ENCODE measurements at regions not wholly inside any gene's neighbourhood (a gene's known extent, or its start where the extent isn't known, plus 50 kb on each side); places are given as distances from the start of the nearest gene placed in this dataset.

- H3K27me3 ChIP-seq = no peaks in the 10 kb centered on the region
- no peak for DNase-seq (ENCODE audit: extremely low spot score in 2 of 2)
- H3K27ac ChIP-seq = no peak overlapping the region
- intact Hi-C loops (cut with DNase I) = no loop called here
- TF ChIP-seq POLR2A (IDR thresholded peaks at IDR 0.05) (no peak), POLR2AphosphoS5 (IDR thresholded peaks at IDR 0.05; ENCODE audit: insufficient read depth in 1 of 2, low read depth in 1 of 2) (no peak)
- TF ChIP-seq, protein P1, sequence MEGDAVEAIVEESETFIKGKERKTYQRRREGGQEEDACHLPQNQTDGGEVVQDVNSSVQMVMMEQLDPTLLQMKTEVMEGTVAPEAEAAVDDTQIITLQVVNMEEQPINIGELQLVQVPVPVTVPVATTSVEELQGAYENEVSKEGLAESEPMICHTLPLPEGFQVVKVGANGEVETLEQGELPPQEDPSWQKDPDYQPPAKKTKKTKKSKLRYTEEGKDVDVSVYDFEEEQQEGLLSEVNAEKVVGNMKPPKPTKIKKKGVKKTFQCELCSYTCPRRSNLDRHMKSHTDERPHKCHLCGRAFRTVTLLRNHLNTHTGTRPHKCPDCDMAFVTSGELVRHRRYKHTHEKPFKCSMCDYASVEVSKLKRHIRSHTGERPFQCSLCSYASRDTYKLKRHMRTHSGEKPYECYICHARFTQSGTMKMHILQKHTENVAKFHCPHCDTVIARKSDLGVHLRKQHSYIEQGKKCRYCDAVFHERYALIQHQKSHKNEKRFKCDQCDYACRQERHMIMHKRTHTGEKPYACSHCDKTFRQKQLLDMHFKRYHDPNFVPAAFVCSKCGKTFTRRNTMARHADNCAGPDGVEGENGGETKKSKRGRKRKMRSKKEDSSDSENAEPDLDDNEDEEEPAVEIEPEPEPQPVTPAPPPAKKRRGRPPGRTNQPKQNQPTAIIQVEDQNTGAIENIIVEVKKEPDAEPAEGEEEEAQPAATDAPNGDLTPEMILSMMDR (IDR thresholded peaks at IDR 0.05) = no peak
- no peak overlapping the region for H3K4me3 ChIP-seq
- H3K4me1 ChIP-seq = no peaks in the 10 kb centered on the region
- no peaks in the 10 kb centered on the region for H3K9me3 ChIP-seq
- no peaks in the 10 kb centered on the region for H3K36me3 ChIP-seq
Measured at GRCh38 chr4:83864097-83864817, 328.3 kb downstream of the GPAT3 start.

DNA sequence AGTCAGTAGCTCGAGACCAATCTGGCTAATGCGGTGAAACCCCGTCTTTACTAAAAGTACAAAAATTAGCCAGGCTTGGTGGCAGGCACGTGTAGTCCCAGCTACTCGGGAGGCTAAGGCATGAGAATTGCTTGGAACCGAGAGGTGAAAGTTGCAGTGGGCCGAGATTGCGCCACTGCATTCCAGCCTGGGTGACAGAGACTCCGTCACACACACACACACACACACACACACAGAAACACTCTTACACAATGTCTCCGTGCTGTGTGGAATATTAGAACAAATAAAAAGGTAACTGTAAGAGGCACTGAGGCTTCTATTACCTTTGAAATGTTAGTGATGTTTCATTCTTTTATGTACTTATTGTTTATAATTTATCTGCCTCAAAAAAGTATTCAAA, 326.6 kb downstream of the GPAT3 start:
- H3K9me3 ChIP-seq = no peaks in the 10 kb centered on the region
- no peaks in the 10 kb centered on the region for H3K36me3 ChIP-seq
- no peak overlapping the region for H3K27ac ChIP-seq
- no peak overlapping the region for H3K4me3 ChIP-seq
- intact Hi-C loops (cut with DNase I) = no loop called here
- H3K4me1 ChIP-seq = no peaks in the 10 kb centered on the region
- TF ChIP-seq, protein P1 (IDR thresholded peaks at IDR 0.05) = no peak
- TF ChIP-seq POLR2A (IDR thresholded peaks at IDR 0.05) (no peak), POLR2AphosphoS5 (IDR thresholded peaks at IDR 0.05; ENCODE audit: insufficient read depth in 1 of 2, low read depth in 1 of 2) (no peak)
- no peak for DNase-seq (ENCODE audit: extremely low spot score in 2 of 2)
- H3K27me3 ChIP-seq = no peaks in the 10 kb centered on the region

DNA sequence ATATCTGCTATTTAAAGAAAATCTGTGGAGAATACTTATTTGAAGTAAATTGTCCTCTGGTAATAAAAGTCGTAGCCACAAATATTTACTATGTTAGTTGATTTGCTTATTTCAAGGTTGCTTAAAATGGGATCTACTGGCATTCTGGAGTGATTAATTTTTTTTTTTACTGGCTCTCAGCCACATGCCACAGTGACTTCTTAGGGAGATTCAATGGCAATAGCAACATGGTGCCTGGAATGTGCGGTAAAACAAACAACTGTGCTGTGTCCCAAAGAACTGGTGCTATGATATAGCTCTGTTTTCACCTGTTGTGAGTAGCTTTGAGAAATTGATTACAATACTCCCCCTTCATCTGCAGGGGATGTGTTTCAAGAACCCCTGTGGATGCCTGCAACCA, 324.3 kb downstream of the GPAT3 start:
- H3K9me3 ChIP-seq = no peaks in the 10 kb centered on the region
- H3K4me1 ChIP-seq = no peaks in the 10 kb centered on the region
- H3K36me3 ChIP-seq = no peaks in the 10 kb centered on the region
- H3K27me3 ChIP-seq = no peaks in the 10 kb centered on the region
- TF ChIP-seq, protein P1 (IDR thresholded peaks at IDR 0.05) = no peak
- no peak for TF ChIP-seq POLR2AphosphoS5 (IDR thresholded peaks at IDR 0.05; ENCODE audit: insufficient read depth in 1 of 2, low read depth in 1 of 2)
- no peak for TF ChIP-seq POLR2A (IDR thresholded peaks at IDR 0.05)
- H3K4me3 ChIP-seq = no peak overlapping the region
- H3K27ac ChIP-seq = no peak overlapping the region
- intact Hi-C loops (cut with DNase I) = no loop called here
- DNase-seq (ENCODE audit: extremely low spot score in 2 of 2) = no peak

DNA sequence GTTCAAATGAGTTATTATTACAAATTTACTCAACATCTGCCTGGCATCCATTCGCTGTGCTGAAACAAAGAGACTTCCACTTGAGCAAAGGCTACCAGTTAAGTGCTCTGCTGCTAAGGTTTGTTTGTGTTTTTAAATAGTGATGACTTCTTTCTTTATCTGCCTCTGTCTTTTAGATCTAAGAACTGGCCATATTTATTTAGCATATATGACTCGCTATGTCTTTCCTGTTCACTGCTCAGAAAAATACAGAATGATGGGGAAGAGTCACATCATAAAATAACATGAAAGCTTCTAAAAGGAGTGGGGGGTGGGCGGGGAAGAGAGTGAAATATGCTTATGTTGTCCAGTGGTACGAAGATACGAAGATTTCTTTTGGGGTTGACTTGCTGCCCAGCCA, 322.2 kb downstream of the GPAT3 start:
- Histone ChIP-seq H3K9me3 (no peaks in the 10 kb centered on the region), H3K27me3 (no peaks in the 10 kb centered on the region), H3K4me1 (no peaks in the 10 kb centered on the region), H3K36me3 (no peaks in the 10 kb centered on the region), H3K4me3 (no peak overlapping the region), H3K27ac (no peak overlapping the region)
- intact Hi-C loops (cut with DNase I) = no loop called here
- TF ChIP-seq POLR2AphosphoS5 (IDR thresholded peaks at IDR 0.05; ENCODE audit: insufficient read depth in 1 of 2, low read depth in 1 of 2) = no peak
- TF ChIP-seq POLR2A (IDR thresholded peaks at IDR 0.05) = no peak
- TF ChIP-seq, protein P1 (IDR thresholded peaks at IDR 0.05) = no peak
- no peak for DNase-seq (ENCODE audit: extremely low spot score in 2 of 2)

DNA sequence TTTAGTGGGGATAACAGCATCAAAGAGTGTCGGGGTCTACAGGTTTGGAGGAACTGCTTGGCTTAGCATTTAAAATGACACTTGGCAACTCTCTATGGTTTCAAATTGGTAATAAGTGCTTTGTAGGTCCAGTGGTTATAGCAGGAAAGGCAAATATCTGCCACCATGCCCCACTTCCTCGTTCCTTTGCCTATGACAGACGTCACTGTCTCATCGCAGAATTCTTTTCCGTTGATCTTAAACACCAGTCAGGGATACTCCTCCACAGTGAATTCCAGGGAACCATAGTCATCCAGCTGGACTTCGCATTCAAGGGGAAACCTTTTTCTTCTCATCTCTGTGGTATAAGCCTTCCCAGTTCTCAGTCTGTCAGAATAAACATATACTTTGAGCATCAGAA, 319.1 kb downstream of the GPAT3 start:
- H3K9me3 ChIP-seq = no peaks in the 10 kb centered on the region
- H3K4me1 ChIP-seq = no peaks in the 10 kb centered on the region
- intact Hi-C loops (cut with DNase I) = no loop called here
- H3K4me3 ChIP-seq = no peak overlapping the region
- no peaks in the 10 kb centered on the region for H3K36me3 ChIP-seq
- no peak overlapping the region for H3K27ac ChIP-seq
- no peaks in the 10 kb centered on the region for H3K27me3 ChIP-seq
- no peak for DNase-seq (ENCODE audit: extremely low spot score in 2 of 2)
- TF ChIP-seq POLR2A (IDR thresholded peaks at IDR 0.05) (no peak), POLR2AphosphoS5 (IDR thresholded peaks at IDR 0.05; ENCODE audit: insufficient read depth in 1 of 2, low read depth in 1 of 2) (no peak)
- TF ChIP-seq, protein P1 (IDR thresholded peaks at IDR 0.05) = no peak

Data from vagina (tissue), 2 donors.